Common myeloid progenitor, CD34-positive (primary cell): ENCODE measurements at regions not wholly inside any gene's neighbourhood (a gene's known extent, or its start where the extent isn't known, plus 50 kb on each side); places are given as distances from the start of the nearest gene placed in this dataset.
A peak's percentile ranks its signal among the peaks of the same experiment; 100 is the strongest.
"Not testable (repeated sequence)": the region's sequence is repeated elsewhere in the genome, so short reads cannot be mapped to it uniquely, and the experiment has no call there.

Source experiments
- CTCF ChIA-PET: fragments of 350-600 bp; sonication (Branson Sonifier 250); formaldehyde crosslinking; loops from one replicate; lab custom pipeline; 2021; ENCODE audit warnings: antibody characterized with exemption; lab: Charles Lee
- POLR2A ChIA-PET: fragments of 350-600 bp; sonication (Branson Sonifier 250); formaldehyde crosslinking; loops from one replicate; lab custom pipeline; 2021; ENCODE audit warnings: antibody characterized with exemption; lab: Charles Lee
- DNase-seq, 3 donors: peaks; one replicate each; pipeline versions ENCODE4 v3.0.0 to v3.0.0-alpha.2; 2013
- H3K27ac ChIP-seq, 2 experiments: 1 replicate in 1 of 2; 2 replicates in 1 of 2; pipeline ENCODE4 v1.7.0; 2013; ENCODE audit warnings: inconsistent platforms in 2 of 2, low read length in 2 of 2, mild to moderate bottlenecking in 2 of 2, low read depth in 1 of 2, moderate library complexity in 1 of 2; ENCODE audit not compliant: severe bottlenecking in 2 of 2, insufficient read depth in 1 of 2, poor library complexity in 1 of 2
- H3K27me3 ChIP-seq, 5 experiments: replicated peaks in 2 of 5; 1 replicate in 3 of 5; 2 replicates in 2 of 5; pipeline versions ENCODE4 v1.6.1 to v1.7.0; 2013; ENCODE audit warnings: low read length in 4 of 5, mild to moderate bottlenecking in 2 of 5, moderate library complexity in 2 of 5, inconsistent platforms in 1 of 5; ENCODE audit not compliant: insufficient read depth in 5 of 5, control insufficient read depth in 4 of 5
- H3K36me3 ChIP-seq, 4 experiments: 1 replicate in 2 of 4; 2 replicates in 2 of 4; pipeline versions ENCODE4 v1.6.1 to v1.7.0; 2013; ENCODE audit warnings: low read length in 3 of 4, control low read depth in 1 of 4, mild to moderate bottlenecking in 1 of 4; ENCODE audit not compliant: control insufficient read depth in 4 of 4, insufficient read depth in 4 of 4
- H3K4me1 ChIP-seq, 4 experiments: 1 replicate in 3 of 4; 2 replicates in 1 of 4; pipeline versions ENCODE4 v1.6.1 to v1.7.1; 2013; ENCODE audit warnings: low read length in 3 of 4, mild to moderate bottlenecking in 3 of 4, control low read depth in 1 of 4, inconsistent platforms in 1 of 4, moderate library complexity in 1 of 4; ENCODE audit not compliant: control insufficient read depth in 4 of 4, insufficient read depth in 4 of 4; ENCODE audit errors: control extremely low read depth in 1 of 4
- H3K4me3 ChIP-seq, 7 experiments: 1 replicate in 4 of 7; 2 replicates in 3 of 7; pipeline versions ENCODE4 v1.5.1 to v1.7.0; 2013; ENCODE audit warnings: mild to moderate bottlenecking in 7 of 7, low read length in 6 of 7, moderate library complexity in 6 of 7, inconsistent platforms in 2 of 7, low read depth in 2 of 7, control low read depth in 1 of 7; ENCODE audit not compliant: insufficient read depth in 4 of 7, control insufficient read depth in 1 of 7; ENCODE audit errors: extremely low read depth in 1 of 7
- H3K9me3 ChIP-seq, 5 experiments: 1 replicate in 4 of 5; 2 replicates in 1 of 5; pipeline versions ENCODE4 v1.6.1 to v1.7.1; 2013; ENCODE audit warnings: low read length in 4 of 5, mild to moderate bottlenecking in 2 of 5, inconsistent platforms in 1 of 5, low read depth in 1 of 5, moderate library complexity in 1 of 5; ENCODE audit not compliant: control insufficient read depth in 4 of 5, insufficient read depth in 2 of 5; ENCODE audit errors: control extremely low read depth in 1 of 5
- WGBS: methylation state at CpG from one replicate; pipeline ENCODE4 v1.1.5; 2013; ENCODE audit not compliant: insufficient coverage; 5-methylcytosine and 5-hydroxymethylcytosine counted together

DNA sequence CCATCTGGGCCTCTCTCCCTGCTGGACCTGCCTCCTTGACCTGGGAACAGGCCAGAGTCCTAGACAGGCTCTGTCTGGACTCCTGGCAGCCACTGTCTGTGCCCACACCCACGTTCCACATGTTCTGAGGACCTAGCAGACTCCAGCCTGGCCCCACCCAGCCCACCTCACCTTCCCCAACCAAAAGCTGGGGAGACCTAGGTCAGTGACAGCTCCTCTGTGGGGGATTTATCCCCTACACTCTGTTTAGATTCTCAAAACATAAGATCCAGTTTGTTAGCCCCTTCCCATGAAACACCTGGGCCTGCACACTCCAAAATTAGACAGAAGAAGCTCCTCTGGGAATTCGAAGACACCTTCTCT, 59.8 kb upstream of the ADAMTS2 start:
- H3K4me3 ChIP-seq: no peak overlapping the region
- no peaks in the 10 kb centered on the region for H3K36me3 ChIP-seq
- H3K4me1 ChIP-seq: no peaks in the 10 kb centered on the region
- DNase-seq: no peak
- H3K9me3 ChIP-seq: peaks cover 1 to 18% (median 11%) of the 10 kb centered on the region in 5 experiments
- POLR2A ChIA-PET: no interaction called here
- WGBS: 93% methylated on average over 2 of the region's 2 CpGs
- CTCF ChIA-PET: interaction anchor here (1.0 kb wide), 1 partner anchor 24 kb away, joined by 3 read pairs; no protein-coding TSS in a partner anchor
- H3K27ac ChIP-seq: no peak overlapping the region
- peaks cover 0 to 2% (median 0%) of the 10 kb centered on the region in 5 experiments for H3K27me3 ChIP-seq

GRCh38 chr5:179404321-179405053, 59.2 kb upstream of the ADAMTS2 start:
- H3K36me3 ChIP-seq: no peaks in the 10 kb centered on the region
- no peak overlapping the region for H3K27ac ChIP-seq
- ChIA-PET CTCF (interaction anchor here (1.0 kb wide), 1 partner anchor 24 kb away, joined by 3 read pairs; no protein-coding TSS in a partner anchor), POLR2A (no interaction called here)
- WGBS: 93% methylated on average over 5 of the region's 6 CpGs
- H3K4me1 ChIP-seq: no peaks in the 10 kb centered on the region
- H3K27me3 ChIP-seq: peaks cover 0 to 2% (median 0%) of the 10 kb centered on the region in 5 experiments
- DNase-seq: no peak
- H3K4me3 ChIP-seq: no peak overlapping the region
- peaks cover 1 to 19% (median 15%) of the 10 kb centered on the region in 5 experiments for H3K9me3 ChIP-seq

GRCh38 chr5:179403426-179404147, 58.3 kb upstream of the ADAMTS2 start:
- H3K4me1 ChIP-seq: no peaks in the 10 kb centered on the region
- peaks cover 1 to 26% (median 18%) of the 10 kb centered on the region in 5 experiments for H3K9me3 ChIP-seq
- DNase-seq: no peak
- WGBS: 77% methylated on average over 5 of the region's 6 CpGs
- peaks cover 0 to 2% (median 0%) of the 10 kb centered on the region in 5 experiments for H3K27me3 ChIP-seq
- POLR2A ChIA-PET: no interaction called here
- no peak overlapping the region for H3K27ac ChIP-seq
- H3K36me3 ChIP-seq: no peaks in the 10 kb centered on the region
- H3K4me3 ChIP-seq: no peak overlapping the region
- CTCF ChIA-PET: no interaction called here

GRCh38 chr5:179400435-179400834, 55.2 kb upstream of the ADAMTS2 start:
- H3K27ac ChIP-seq, H3K4me1 ChIP-seq, H3K36me3 ChIP-seq, H3K4me3 ChIP-seq, CTCF ChIA-PET, POLR2A ChIA-PET, H3K27me3 ChIP-seq, DNase-seq: not testable (repeated sequence)
- WGBS: 100% methylated on average over 1 of the region's 2 CpGs
- H3K9me3 ChIP-seq: peaks cover 1 to 28% (median 18%) of the 10 kb centered on the region in 5 experiments

DNA sequence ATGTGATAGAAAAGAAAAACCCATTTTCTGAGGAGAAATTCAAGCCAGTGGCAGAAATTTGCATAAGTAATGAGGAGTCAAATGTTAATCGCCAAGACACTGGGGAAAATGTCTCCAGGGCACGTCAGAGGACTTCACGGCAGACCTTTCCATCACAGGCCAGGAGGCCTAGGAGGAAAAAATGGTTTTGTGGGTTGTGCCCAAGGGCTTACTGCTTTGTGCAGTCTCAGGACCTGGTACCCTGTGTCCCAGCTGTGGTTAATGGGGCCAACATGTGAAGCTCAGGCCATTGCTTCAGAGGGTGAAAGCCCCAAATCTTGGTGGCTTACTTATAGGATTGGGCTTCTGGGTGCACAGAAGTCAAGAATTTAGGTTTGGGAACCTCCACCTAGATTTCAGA, 54.8 kb upstream of the ADAMTS2 start:
- WGBS: 55% methylated on average over 3 of the region's 3 CpGs
- Histone ChIP-seq H3K4me3 (no peak overlapping the region), H3K4me1 (no peaks in the 10 kb centered on the region), H3K27ac (no peak overlapping the region), H3K27me3 (peaks cover 0 to 2% (median 0%) of the 10 kb centered on the region in 5 experiments), H3K36me3 (no peaks in the 10 kb centered on the region), H3K9me3 (peaks cover 1 to 28% (median 20%) of the 10 kb centered on the region in 5 experiments)
- DNase-seq: no peak
- POLR2A ChIA-PET: no interaction called here
- CTCF ChIA-PET: no interaction called here

- H3K27ac ChIP-seq, H3K36me3 ChIP-seq, H3K4me3 ChIP-seq, H3K4me1 ChIP-seq, POLR2A ChIA-PET, H3K27me3 ChIP-seq, CTCF ChIA-PET, DNase-seq: not testable (repeated sequence)
- 100% methylated on average over 1 of the region's 2 CpGs for WGBS
- peaks cover 1 to 33% (median 20%) of the 10 kb centered on the region in 5 experiments for H3K9me3 ChIP-seq
Observed at GRCh38 chr5:179399327-179399726, 54.1 kb upstream of the ADAMTS2 start.

DNA sequence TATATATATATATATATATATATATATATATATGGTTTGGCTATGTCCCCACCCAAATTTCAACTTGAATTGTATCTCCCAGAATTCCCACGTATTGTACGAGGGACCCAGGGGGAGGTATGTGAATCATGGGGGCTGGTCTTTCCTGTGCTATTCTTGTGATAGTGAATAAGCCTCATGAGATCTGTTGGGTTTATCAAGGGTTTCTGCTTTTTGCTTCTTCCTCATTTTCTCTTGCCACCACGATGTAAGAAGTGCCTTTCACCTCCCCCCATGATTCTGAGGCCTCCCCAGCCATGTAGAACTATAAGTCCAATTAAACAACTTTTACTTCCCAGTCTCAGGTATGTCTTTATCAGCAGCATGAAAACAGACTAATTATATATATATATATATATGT, 52.3 kb upstream of the ADAMTS2 start:
- H3K27ac ChIP-seq: no peak overlapping the region
- H3K4me3 ChIP-seq: no peak overlapping the region
- ChIA-PET POLR2A (no interaction called here), CTCF (no interaction called here)
- WGBS: 0% methylated on average over 1 of the region's 3 CpGs
- H3K9me3 ChIP-seq: peaks cover 1 to 47% (median 25%) of the 10 kb centered on the region in 5 experiments
- H3K4me1 ChIP-seq: no peaks in the 10 kb centered on the region
- DNase-seq: peak in 1 of 3 donors; percentile 6
- no peaks in the 10 kb centered on the region for H3K36me3 ChIP-seq
- no peaks in the 10 kb centered on the region for H3K27me3 ChIP-seq
